SIG-M5 (cell line): ENCODE measurements at regions not wholly inside any gene's neighbourhood (a gene's known extent, or its start where the extent isn't known, plus 50 kb on each side); places are given as distances from the start of the nearest gene placed in this dataset.

Experiments used
- DNase-seq: peaks from one replicate; lab custom pipeline; 2025; lab: John Stamatoyannopoulos, UW

- DNase-seq, result no peak
These were observed 831.7 kb upstream of the ARPP21 start for GRCh38 chr3:34807611-34808010.

- DNase-seq, result no peak
These were observed 831.0 kb upstream of the ARPP21 start for GRCh38 chr3:34808287-34808686.

GRCh38 chr3:34828847-34829246 is 810.5 kb upstream of the ARPP21 start:
- no peak for DNase-seq

- DNase-seq, result no peak
These were observed 806.3 kb upstream of the ARPP21 start for GRCh38 chr3:34832865-34833508.

GRCh38 chr3:34837848-34838741 is 801.2 kb upstream of the ARPP21 start:
- no peak for DNase-seq

- no peak for DNase-seq
These were observed 796.4 kb upstream of the ARPP21 start for GRCh38 chr3:34842706-34843480.

- no peak for DNase-seq
These were observed 795.1 kb upstream of the ARPP21 start for GRCh38 chr3:34844323-34844620.

GRCh38 chr3:34851137-34851536 is 788.2 kb upstream of the ARPP21 start:
- no peak for DNase-seq

GRCh38 chr3:34852844-34853439 is 786.4 kb upstream of the ARPP21 start:
- no peak for DNase-seq

- no peak for DNase-seq
These were observed 783.0 kb upstream of the ARPP21 start for GRCh38 chr3:34856081-34856947.

- DNase-seq, result no peak
These were observed 781.2 kb upstream of the ARPP21 start for GRCh38 chr3:34858067-34858660.

- no peak for DNase-seq
These were observed 779.6 kb upstream of the ARPP21 start for GRCh38 chr3:34859746-34860145.

GRCh38 chr3:34862456-34862855 is 776.9 kb upstream of the ARPP21 start:
- no peak for DNase-seq

GRCh38 chr3:34863485-34863884 is 775.8 kb upstream of the ARPP21 start:
- DNase-seq, result no peak

- DNase-seq, result no peak
These were observed 775.3 kb upstream of the ARPP21 start for GRCh38 chr3:34864011-34864410.

- DNase-seq, result no peak
These were observed 774.0 kb upstream of the ARPP21 start for GRCh38 chr3:34865346-34865745.

- DNase-seq, result no peak
These were observed 770.4 kb upstream of the ARPP21 start for GRCh38 chr3:34868935-34869334.

GRCh38 chr3:34869696-34870095 is 769.6 kb upstream of the ARPP21 start:
- DNase-seq, result no peak

- DNase-seq, result no peak
These were observed 766.9 kb upstream of the ARPP21 start for GRCh38 chr3:34872406-34872805.

GRCh38 chr3:34876997-34877396 is 762.3 kb upstream of the ARPP21 start:
- no peak for DNase-seq

GRCh38 chr3:34878488-34878887 is 760.8 kb upstream of the ARPP21 start:
- DNase-seq, result no peak
